HCT116 (cell line): ENCODE measurements at regions not wholly inside any gene's neighbourhood (a gene's known extent, or its start where the extent isn't known, plus 50 kb on each side); places are given as distances from the start of the nearest gene placed in this dataset.

Experiments
- ATAC-seq: fragments of 200-7000 bp; cut with Tn5 transposase; 2 replicates; pipeline ENCODE4 v1.9.1; 2020; ENCODE audit warnings: mild to moderate bottlenecking, moderate library complexity
- BruUV-seq: library from RNA; stranded (reverse); fragments of 400-500 nt; replicated peaks from 2 replicates; lab custom pipeline; 2021; lab: Mats Ljungman, UMichigan
- CTCF ChIA-PET: fragments of 300-600 bp; sonication (Branson Sonifier 250); formaldehyde crosslinking; loops from one replicate; lab custom pipeline; 2021; ENCODE audit warnings: antibody characterized with exemption; lab: Charles Lee
- POLR2A ChIA-PET: fragments of 300-600, 350-600 bp; sonication (Branson Sonifier 250); formaldehyde crosslinking; loops from one replicate; lab custom pipeline; 2021; ENCODE audit warnings: antibody characterized with exemption; lab: Charles Lee
- RAD21 ChIA-PET, 2 experiments: fragments of 300-600 bp; sonication (Branson Sonifier 250); formaldehyde crosslinking; loops; one replicate each; lab custom pipeline; 2023; ENCODE audit warnings: low total read pairs in 2 of 2; ENCODE audit not compliant: uncharacterized antibody in 2 of 2, unreplicated experiment in 2 of 2, low non-redundant PET in 1 of 2; lab: Charles Lee
- DNase-seq: peaks from one replicate; pipeline ENCODE4 v3.0.0-alpha.2; 2010; ENCODE audit warnings: low read depth, low spot score
- H2AFZ ChIP-seq: fragments of 200-600 bp; shearing (Covaris generic), sonication (generic); 2 replicates; pipeline ENCODE4 v1.6.1; 2017; ENCODE audit warnings: low read depth, mixed run types, mixed read lengths, antibody characterized with exemption, low read length; ENCODE audit not compliant: poor library complexity, severe bottlenecking
- H3K27ac ChIP-seq: 2 replicates; pipeline ENCODE4 v1.5.1; 2012; ENCODE audit warnings: low read depth, low read length
- H3K27me3 ChIP-seq: fragments of 200-600 bp; sonication (generic); 2 replicates; pipeline ENCODE4 v1.6.1; 2016; ENCODE audit warnings: mixed run types, low read length, mixed read lengths; ENCODE audit not compliant: insufficient read depth
- H3K36me3 ChIP-seq, 2 experiments: fragments of 200-500 bp in 1 of 2; fragments of 200-600 bp in 1 of 2; sonication (Bioruptor generic) in 1 of 2; sonication (generic) in 1 of 2; 2 replicates each; pipeline versions ENCODE4 v1.5.1 to v1.6.1; 2014 to 2016; ENCODE audit warnings: low read length in 2 of 2, inconsistent platforms in 1 of 2, mixed read lengths in 1 of 2, mixed run types in 1 of 2; ENCODE audit not compliant: insufficient read depth in 2 of 2, control insufficient read depth in 1 of 2
- H3K4me1 ChIP-seq, 2 experiments: fragments of 200-600 bp in 1 of 2; sonication (generic) in 1 of 2; 2 replicates each; pipeline versions ENCODE4 v1.5.1 to v1.6.1; 2012 to 2017; ENCODE audit warnings: low read length in 2 of 2, inconsistent platforms in 1 of 2, mild to moderate bottlenecking in 1 of 2, mixed read lengths in 1 of 2, mixed run types in 1 of 2, moderate library complexity in 1 of 2; ENCODE audit not compliant: insufficient read depth in 2 of 2, control insufficient read depth in 1 of 2
- H3K4me2 ChIP-seq: fragments of 200-600 bp; sonication (generic); 2 replicates; pipeline ENCODE4 v1.6.1; 2017; ENCODE audit warnings: mixed run types, low read length, mixed read lengths
- H3K4me3 ChIP-seq, 2 experiments: fragments of 200-600 bp in 1 of 2; sonication (generic) in 1 of 2; replicated peaks in 1 of 2; 2 replicates each; pipeline ENCODE4 v1.5.1; 2011 to 2016; ENCODE audit warnings: low read length in 2 of 2, control low read depth in 1 of 2, low read depth in 1 of 2, mild to moderate bottlenecking in 1 of 2, mixed read lengths in 1 of 2, mixed run types in 1 of 2
- H3K79me2 ChIP-seq: fragments of 200-600 bp; sonication (generic); 2 replicates; pipeline ENCODE4 v1.6.1; 2017; ENCODE audit warnings: mild to moderate bottlenecking, mixed run types, low read length, moderate library complexity, mixed read lengths; ENCODE audit not compliant: insufficient read depth
- H3K9ac ChIP-seq: fragments of 200-600 bp; sonication (generic); 2 replicates; pipeline ENCODE4 v1.6.1; 2016; ENCODE audit warnings: low read length, mixed read lengths
- H3K9me2 ChIP-seq: fragments of 200-600 bp; sonication (generic), shearing (Covaris generic); 2 replicates; pipeline ENCODE4 v1.6.1; 2017; ENCODE audit warnings: mixed run types, mild to moderate bottlenecking, moderate library complexity; ENCODE audit not compliant: insufficient read depth
- H3K9me3 ChIP-seq, 2 experiments: fragments of 200-500 bp in 1 of 2; fragments of 200-600 bp in 1 of 2; sonication (Bioruptor generic) in 1 of 2; sonication (generic) in 1 of 2; 2 replicates each; pipeline ENCODE4 v1.6.1; 2014 to 2017; ENCODE audit warnings: low read length in 2 of 2, mixed read lengths in 2 of 2, inconsistent platforms in 1 of 2, low read depth in 1 of 2, mild to moderate bottlenecking in 1 of 2, mixed run types in 1 of 2, moderate library complexity in 1 of 2; ENCODE audit not compliant: control insufficient read depth in 1 of 2, insufficient read depth in 1 of 2
- H4K20me1 ChIP-seq: fragments of 200-600 bp; sonication (generic), shearing (Covaris generic); 2 replicates; pipeline ENCODE4 v1.6.1; 2017; ENCODE audit warnings: mixed run types, mild to moderate bottlenecking, moderate library complexity; ENCODE audit not compliant: insufficient read depth
- EGR1 ChIP-seq: IDR thresholded peaks from 2 replicates; pipeline ENCODE4 v1.6.1; 2012; ENCODE audit warnings: low read depth
- EZH2 ChIP-seq: fragments of 200-600 bp; sonication (generic); IDR thresholded peaks from 2 replicates; pipeline ENCODE4 v1.6.1; 2017; ENCODE audit warnings: antibody characterized with exemption, mixed run types
- JUND ChIP-seq: IDR thresholded peaks from 2 replicates; pipeline ENCODE4 v1.6.1; 2012
- SIN3A ChIP-seq: IDR thresholded peaks from 2 replicates; pipeline ENCODE4 v1.6.1; 2012; ENCODE audit warnings: low read depth
- SRF ChIP-seq: IDR thresholded peaks from 2 replicates; pipeline ENCODE4 v1.6.1; 2012; ENCODE audit warnings: low read depth
- intact Hi-C: fragments of 100-400 bp; cut with micrococcal nuclease; formaldehyde crosslinking; loops from 2 replicates; pipeline ENCODE4 v1.10.0; 2022
- TF ChIP-seq, protein P1 (sequence below), 3 experiments: fragments of 200-600 bp in 1 of 3; sonication (generic) in 1 of 3; IDR thresholded peaks in 2 of 3; conservative IDR thresholded peaks in 1 of 3; 2 replicates each; pipeline ENCODE4 v1.5.1; 2012 to 2017; ENCODE audit warnings: low read depth in 2 of 3, low read length in 2 of 3, antibody characterized with exemption in 1 of 3, borderline replicate concordance in 1 of 3, control low read depth in 1 of 3, mild to moderate bottlenecking in 1 of 3, mixed read lengths in 1 of 3, mixed run types in 1 of 3, moderate library complexity in 1 of 3; ENCODE audit not compliant: insufficient read depth in 1 of 3

- no peak for DNase-seq
- Histone ChIP-seq H3K9ac (no peak overlapping the region), H3K4me2 (no peak overlapping the region), H3K4me3 (no peak overlapping the region), H4K20me1 (no peaks in the 10 kb centered on the region), H3K9me2 (no peaks in the 10 kb centered on the region), H2AFZ (no peak overlapping the region), H3K27me3 (0 out of 2 replicates have a peak, but pooled peaks cover 4% of the 10 kb centered on the region), H3K27ac (no peak overlapping the region), H3K36me3 (no peaks in the 10 kb centered on the region), H3K4me1 (no peaks in the 10 kb centered on the region), H3K9me3 (no peaks in the 10 kb centered on the region), H3K79me2 (no peaks in the 10 kb centered on the region)
- CTCF ChIA-PET, result interaction anchor here (1.2 kb wide), 1 partner anchor 12 kb away, joined by 3 read pairs; no protein-coding TSS in a partner anchor
- no peak for ATAC-seq
- TF ChIP-seq EGR1, result no peak
- no peak for TF ChIP-seq SRF
- TF ChIP-seq EZH2, result no peak
- TF ChIP-seq JUND, result no peak
- no peak for TF ChIP-seq SIN3A
- TF ChIP-seq, protein P1, sequence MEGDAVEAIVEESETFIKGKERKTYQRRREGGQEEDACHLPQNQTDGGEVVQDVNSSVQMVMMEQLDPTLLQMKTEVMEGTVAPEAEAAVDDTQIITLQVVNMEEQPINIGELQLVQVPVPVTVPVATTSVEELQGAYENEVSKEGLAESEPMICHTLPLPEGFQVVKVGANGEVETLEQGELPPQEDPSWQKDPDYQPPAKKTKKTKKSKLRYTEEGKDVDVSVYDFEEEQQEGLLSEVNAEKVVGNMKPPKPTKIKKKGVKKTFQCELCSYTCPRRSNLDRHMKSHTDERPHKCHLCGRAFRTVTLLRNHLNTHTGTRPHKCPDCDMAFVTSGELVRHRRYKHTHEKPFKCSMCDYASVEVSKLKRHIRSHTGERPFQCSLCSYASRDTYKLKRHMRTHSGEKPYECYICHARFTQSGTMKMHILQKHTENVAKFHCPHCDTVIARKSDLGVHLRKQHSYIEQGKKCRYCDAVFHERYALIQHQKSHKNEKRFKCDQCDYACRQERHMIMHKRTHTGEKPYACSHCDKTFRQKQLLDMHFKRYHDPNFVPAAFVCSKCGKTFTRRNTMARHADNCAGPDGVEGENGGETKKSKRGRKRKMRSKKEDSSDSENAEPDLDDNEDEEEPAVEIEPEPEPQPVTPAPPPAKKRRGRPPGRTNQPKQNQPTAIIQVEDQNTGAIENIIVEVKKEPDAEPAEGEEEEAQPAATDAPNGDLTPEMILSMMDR (IDR thresholded peaks at IDR 0.05 in 2 of 3, conservative IDR thresholded peaks at IDR 0.05 in 1 of 3; ENCODE audit: borderline replicate concordance in 1 of 3, insufficient read depth in 1 of 3, low read depth in 2 of 3, low read length in 2 of 3), result no peak
- no TSS peak for BruUV-seq
- RAD21 ChIA-PET, result interaction anchor here in 1 of 2 experiments (0.8 kb wide), 1 partner anchor 185 kb away, joined by 3 read pairs; no protein-coding TSS in a partner anchor
- POLR2A ChIA-PET, result interaction anchor here (1.4 kb wide), 1 partner anchor 48 kb away, joined by 3 read pairs; no protein-coding TSS in a partner anchor
- intact Hi-C loops, result loop anchor here (2.0 kb wide), 1 partner anchor 91 kb away; no protein-coding TSS in a partner anchor
These were observed 187.9 kb downstream of the PALM2AKAP2 start for GRCh38 chr9:109967651-109968642.
